Mucosa of rectum (tissue), 2 donors: ENCODE measurements at regions not wholly inside any gene's neighbourhood (a gene's known extent, or its start where the extent isn't known, plus 50 kb on each side); places are given as distances from the start of the nearest gene placed in this dataset.
A peak's percentile ranks its signal among the peaks of the same experiment; 100 is the strongest.

Source experiments
- H3K27ac ChIP-seq, 2 donors: one replicate each; pipeline ENCODE4 v1.7.0; 2013; ENCODE audit warnings: inconsistent platforms in 2 of 2, low read depth in 2 of 2, low read length in 2 of 2
- H3K27me3 ChIP-seq, 2 donors: one replicate each; pipeline ENCODE4 v1.7.0; 2013; ENCODE audit warnings: low read length in 2 of 2; ENCODE audit not compliant: control insufficient read depth in 2 of 2, insufficient read depth in 2 of 2
- H3K36me3 ChIP-seq, 2 donors: one replicate each; pipeline ENCODE4 v1.7.0; 2013; ENCODE audit warnings: low read length in 2 of 2; ENCODE audit not compliant: control insufficient read depth in 2 of 2, insufficient read depth in 2 of 2
- H3K4me1 ChIP-seq, 2 donors: one replicate each; pipeline ENCODE4 v1.7.0; 2013; ENCODE audit warnings: low read length in 2 of 2, mild to moderate bottlenecking in 1 of 2; ENCODE audit not compliant: control insufficient read depth in 2 of 2, insufficient read depth in 2 of 2
- H3K4me3 ChIP-seq, 2 donors: one replicate each; pipeline ENCODE4 v1.7.0; 2013; ENCODE audit warnings: low read length in 2 of 2
- H3K9ac ChIP-seq, 2 donors: one replicate each; pipeline ENCODE4 v1.7.0; 2013; ENCODE audit warnings: low read length in 2 of 2, low read depth in 1 of 2, mild to moderate bottlenecking in 1 of 2
- H3K9me3 ChIP-seq, 2 donors: one replicate each; pipeline ENCODE4 v1.7.0; 2013; ENCODE audit warnings: low read length in 2 of 2; ENCODE audit not compliant: control insufficient read depth in 2 of 2
- donor health status: healthy.
- donor health status: Normal muscosa, but diverticular disease.

DNA sequence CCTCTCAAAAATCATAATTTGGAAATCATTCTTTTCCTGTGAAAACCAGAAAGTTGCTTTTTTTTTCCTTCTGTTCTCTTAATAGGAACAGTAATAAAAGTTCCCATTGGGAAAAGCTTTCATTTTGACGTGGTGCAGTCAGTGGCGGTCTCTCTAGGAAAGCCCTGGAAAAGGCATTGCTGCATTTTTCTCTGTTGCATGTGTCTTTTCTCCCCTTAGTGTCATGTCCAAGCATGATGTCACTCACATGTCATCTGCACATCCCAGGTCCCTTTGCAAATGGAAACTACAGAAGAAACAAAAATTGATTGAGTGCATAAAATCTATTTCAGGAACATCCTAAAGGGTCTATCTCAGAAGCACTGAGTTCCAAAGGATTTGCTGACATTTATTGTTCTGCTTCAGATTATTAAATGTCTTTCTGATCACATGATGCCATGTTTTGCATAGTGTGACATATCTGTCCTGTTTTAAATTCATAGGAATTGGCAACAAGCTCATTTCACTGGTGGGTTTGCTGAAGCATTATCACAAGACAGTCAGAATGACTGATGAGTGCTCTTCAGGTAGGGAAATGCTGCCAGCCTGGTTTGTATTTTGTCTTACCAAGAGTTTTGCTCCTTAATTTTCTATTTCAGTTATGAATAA lies 208.7 kb downstream of the SOX4 start:
- Histone ChIP-seq H3K36me3 (no peaks in the 10 kb centered on the region), H3K4me3 (no peak overlapping the region), H3K9me3 (no peaks in the 10 kb centered on the region), H3K27ac (no peak overlapping the region), H3K9ac (no peak overlapping the region), H3K27me3 (no peaks in the 10 kb centered on the region), H3K4me1 (no peaks in the 10 kb centered on the region)

DNA sequence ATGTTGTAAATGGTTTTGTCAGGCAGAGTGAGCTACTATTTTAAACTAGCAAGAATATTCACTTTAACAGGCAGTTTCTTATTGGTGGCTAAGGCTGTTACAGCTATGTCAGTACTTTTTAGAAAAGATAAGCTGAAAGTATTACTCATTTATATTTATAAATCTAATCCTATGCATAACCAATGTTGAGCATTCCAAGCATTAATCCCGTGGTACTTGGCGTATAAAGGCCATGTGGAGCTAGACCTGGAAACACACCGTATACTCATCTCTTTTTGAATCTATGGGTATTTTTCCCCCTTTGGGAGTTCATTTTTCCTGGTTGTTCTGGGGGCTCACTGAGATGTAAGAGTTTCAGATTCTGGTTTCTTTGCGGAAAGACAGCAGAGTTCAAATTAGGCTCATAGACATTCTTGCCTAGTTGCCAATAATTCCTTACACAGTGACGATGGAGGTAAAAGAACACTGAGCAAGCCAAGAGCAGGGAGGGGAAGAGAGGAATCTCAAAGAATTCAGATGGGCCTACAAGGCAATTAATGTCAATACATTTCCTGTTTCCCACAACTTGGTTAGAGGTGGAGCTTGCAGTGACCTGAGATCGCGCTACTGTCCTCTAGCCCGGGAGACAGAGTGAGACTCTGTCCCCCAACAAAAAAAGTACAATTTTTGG lies 211.5 kb downstream of the SOX4 start:
- H3K9ac ChIP-seq = no peak overlapping the region
- no peaks in the 10 kb centered on the region for H3K36me3 ChIP-seq
- no peak overlapping the region for H3K4me3 ChIP-seq
- no peak overlapping the region for H3K27ac ChIP-seq
- peaks cover 9 to 11% of the 10 kb centered on the region in 2 donors for H3K4me1 ChIP-seq
- H3K27me3 ChIP-seq = no peaks in the 10 kb centered on the region
- no peaks in the 10 kb centered on the region for H3K9me3 ChIP-seq

DNA sequence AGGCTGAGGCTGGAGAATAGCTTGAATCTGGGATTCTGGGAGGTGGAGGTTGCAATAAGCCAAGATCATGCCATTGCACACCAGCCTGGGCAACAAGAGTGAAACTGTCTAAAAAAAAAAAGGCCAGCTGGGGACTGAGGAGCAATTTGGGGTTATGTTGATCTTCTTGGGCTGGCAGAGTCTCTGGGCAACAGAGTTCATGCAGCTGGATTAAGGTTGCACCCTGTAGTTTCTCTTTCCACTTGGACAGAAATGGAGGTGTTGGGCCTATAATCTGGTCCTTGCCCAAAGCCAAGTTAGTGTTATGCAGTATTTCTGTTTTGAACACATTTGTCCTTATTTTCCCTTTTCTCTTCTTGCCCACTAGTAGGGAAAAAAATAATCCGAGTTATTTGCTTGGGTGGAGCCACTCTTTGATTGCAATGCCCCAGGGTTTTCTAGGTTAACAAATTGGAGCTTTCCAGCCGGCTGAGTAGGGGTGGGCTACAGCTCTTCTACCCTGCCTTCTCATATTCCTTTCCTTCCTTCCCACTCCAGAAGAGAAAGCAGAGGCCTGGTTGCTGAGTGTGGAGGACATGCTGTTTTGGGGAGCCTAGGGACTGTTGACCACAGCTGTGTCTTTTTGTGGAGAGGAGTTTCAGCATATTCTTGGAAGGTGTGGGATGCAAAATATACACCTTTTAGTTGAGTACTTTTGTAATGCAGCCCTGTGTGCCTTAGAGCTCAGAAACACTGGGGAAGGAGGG lies 213.9 kb downstream of the SOX4 start:
- Histone ChIP-seq H3K4me1 (peaks cover 9 to 11% of the 10 kb centered on the region in 2 donors), H3K9ac (no peak overlapping the region), H3K4me3 (no peak overlapping the region), H3K27me3 (no peaks in the 10 kb centered on the region), H3K27ac (no peak overlapping the region), H3K9me3 (no peaks in the 10 kb centered on the region), H3K36me3 (no peaks in the 10 kb centered on the region)

DNA sequence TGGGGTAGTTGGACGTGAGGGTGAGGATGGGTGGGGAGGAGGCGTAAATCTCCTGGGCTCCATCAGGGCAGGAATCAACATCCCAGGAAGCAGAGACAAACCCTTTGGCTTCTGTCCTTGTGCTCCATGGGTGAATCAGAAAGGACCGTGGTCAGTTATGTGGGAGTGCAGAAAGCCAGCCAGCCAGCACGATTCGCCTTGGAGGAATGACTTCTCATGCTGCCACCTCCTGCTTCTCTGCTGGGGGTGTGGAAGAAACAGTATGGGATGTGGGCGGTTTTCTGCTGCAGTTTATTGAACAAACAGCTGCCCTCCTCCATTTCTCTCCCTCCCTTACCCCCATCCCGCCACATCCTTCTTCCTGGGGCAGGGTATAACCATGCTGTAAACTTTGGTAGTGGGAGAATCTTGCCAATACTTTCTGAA lies 214.5 kb downstream of the SOX4 start:
- Histone ChIP-seq H3K36me3 (no peaks in the 10 kb centered on the region), H3K27me3 (no peaks in the 10 kb centered on the region), H3K9me3 (no peaks in the 10 kb centered on the region), H3K27ac (no peak overlapping the region), H3K9ac (no peak overlapping the region), H3K4me3 (no peak overlapping the region), H3K4me1 (peaks cover 9 to 11% of the 10 kb centered on the region in 2 donors)

DNA sequence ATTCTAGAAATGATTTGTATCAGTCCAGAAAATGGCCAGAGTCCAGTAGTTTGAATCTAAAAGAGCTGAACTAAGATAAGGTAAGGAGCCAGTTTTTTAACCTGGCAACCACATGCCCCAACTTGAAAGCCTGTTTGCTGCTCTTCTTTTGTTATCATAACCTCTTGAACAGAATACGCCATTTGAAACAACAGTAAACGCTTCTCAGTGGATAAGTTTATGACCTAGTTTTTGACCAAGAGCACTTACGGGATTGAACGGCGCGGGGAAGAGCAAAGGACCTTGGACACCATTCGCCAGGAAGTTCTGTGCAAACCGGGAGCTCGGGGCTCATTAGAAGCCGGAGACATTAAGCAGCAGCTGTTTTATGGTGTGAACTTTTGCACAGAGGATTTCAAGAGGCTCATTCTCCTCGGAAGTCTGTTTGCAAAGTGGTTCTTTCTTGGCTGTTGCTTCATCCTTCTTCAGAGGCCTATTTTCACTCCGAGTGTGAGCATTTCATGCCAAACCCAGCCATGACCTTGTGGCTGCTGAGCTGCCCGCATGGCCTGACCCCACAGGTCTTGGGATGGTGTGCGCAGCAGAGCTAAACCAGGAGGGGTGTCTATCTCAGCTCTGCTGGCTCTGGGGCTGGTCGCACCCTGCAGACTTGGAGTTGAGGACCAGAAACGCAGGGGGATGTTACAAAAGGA lies 215.1 kb downstream of the SOX4 start:
- H3K9me3 ChIP-seq = no peaks in the 10 kb centered on the region
- H3K27me3 ChIP-seq = no peaks in the 10 kb centered on the region
- no peaks in the 10 kb centered on the region for H3K36me3 ChIP-seq
- peaks cover 9 to 11% of the 10 kb centered on the region in 2 donors for H3K4me1 ChIP-seq
- H3K27ac ChIP-seq = peak overlapping the region; percentile 9 to 44
- H3K4me3 ChIP-seq = no peak overlapping the region
- H3K9ac ChIP-seq = no peak overlapping the region

DNA sequence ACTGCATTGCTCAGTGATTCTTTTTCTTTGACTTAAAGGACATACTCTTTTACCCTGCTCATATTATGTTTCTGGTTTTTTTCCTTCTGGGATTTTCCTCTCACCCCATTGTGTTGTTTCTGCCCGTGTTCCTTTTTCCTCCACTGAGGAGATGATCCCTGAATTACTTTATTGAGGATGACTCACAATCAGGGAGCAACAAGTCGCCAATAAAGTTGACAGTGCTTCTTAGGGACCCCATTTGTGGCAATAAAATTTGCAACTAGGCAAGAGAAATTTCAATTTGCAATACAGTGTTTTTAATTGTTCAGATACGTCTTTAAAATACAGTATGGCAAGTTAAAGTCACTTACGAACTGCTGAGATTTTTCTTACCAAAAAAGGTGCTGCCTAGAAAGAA lies 217.9 kb downstream of the SOX4 start:
- Histone ChIP-seq H3K27me3 (no peaks in the 10 kb centered on the region), H3K27ac (no peak overlapping the region), H3K4me3 (no peak overlapping the region), H3K36me3 (no peaks in the 10 kb centered on the region), H3K9ac (no peak overlapping the region), H3K9me3 (no peaks in the 10 kb centered on the region), H3K4me1 (peaks cover 9 to 11% of the 10 kb centered on the region in 2 donors)

DNA sequence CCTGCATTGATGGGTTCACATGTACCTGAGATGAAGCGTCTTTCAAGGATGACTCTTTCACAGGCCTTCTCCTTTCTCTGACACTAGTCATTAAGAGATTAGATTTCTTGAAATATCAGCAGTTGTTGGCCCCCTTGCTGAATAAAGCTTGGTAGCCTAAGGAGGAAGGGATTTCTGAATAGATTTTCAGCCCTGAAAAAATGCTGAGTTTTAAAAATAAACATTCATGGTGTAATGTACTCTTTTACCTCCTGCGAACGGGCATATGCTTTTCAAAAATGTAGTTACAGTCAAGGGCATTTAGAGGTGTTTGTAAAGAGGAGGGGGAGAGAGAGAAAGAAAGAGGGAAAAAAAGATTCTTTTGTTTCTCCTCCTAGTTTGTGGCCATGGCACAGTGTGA lies 222.7 kb downstream of the SOX4 start:
- Histone ChIP-seq H3K36me3 (no peaks in the 10 kb centered on the region), H3K4me3 (no peak overlapping the region), H3K27me3 (no peaks in the 10 kb centered on the region), H3K27ac (no peak overlapping the region), H3K9me3 (no peaks in the 10 kb centered on the region), H3K9ac (no peak overlapping the region), H3K4me1 (no peaks in the 10 kb centered on the region)

DNA sequence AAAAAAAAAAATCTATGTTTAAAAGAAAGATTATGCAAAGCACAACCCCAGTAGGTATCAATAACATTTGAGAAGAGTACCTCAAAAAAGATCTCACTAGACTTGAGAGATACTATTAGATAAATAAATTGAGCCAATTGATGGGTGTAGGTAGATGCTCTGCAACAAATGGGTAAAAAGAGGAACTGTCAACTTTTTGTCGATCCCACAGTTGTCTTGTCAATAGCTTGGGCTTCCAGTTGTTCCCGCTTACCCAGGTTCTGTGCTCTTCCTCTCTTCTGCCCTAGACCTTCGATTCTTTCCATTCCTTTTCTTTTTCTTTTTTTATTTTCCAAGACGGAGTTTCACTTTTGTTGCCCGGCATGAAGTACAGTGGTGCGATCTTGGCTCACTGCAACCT lies 226.9 kb downstream of the SOX4 start:
- no peaks in the 10 kb centered on the region for H3K9me3 ChIP-seq
- H3K9ac ChIP-seq = no peak overlapping the region

DNA sequence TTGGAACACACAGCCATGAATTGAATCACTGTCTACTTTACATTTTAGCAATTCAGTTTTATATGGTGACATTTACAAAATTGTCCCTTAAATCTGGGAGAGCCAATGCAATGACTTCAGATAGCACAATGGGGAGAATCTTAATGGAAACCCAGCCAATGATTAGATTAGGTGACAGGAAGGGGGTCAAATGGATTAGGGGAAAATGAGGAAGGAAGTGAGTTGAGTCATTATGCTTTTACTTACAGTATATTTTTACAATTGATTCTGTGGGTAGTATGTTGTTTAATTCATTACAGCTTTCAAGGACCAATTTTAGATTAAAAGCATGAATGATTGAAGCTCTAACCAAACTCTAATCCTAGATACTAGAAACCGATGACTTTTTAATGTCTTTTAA lies 229.8 kb downstream of the SOX4 start:
- no peaks in the 10 kb centered on the region for H3K36me3 ChIP-seq
- no peaks in the 10 kb centered on the region for H3K9me3 ChIP-seq
- no peak overlapping the region for H3K4me3 ChIP-seq
- H3K9ac ChIP-seq = no peak overlapping the region
- no peak overlapping the region for H3K27ac ChIP-seq
- H3K4me1 ChIP-seq = no peaks in the 10 kb centered on the region
- H3K27me3 ChIP-seq = no peaks in the 10 kb centered on the region

More for the DNA sequence above, 226.9 kb downstream of the SOX4 start:
- Histone ChIP-seq H3K4me1 (no peaks in the 10 kb centered on the region), H3K4me3 (no peak overlapping the region), H3K36me3 (no peaks in the 10 kb centered on the region), H3K27ac (no peak overlapping the region), H3K27me3 (no peaks in the 10 kb centered on the region)
